ENCODE measurements at regions not wholly inside any gene's neighbourhood (a gene's known extent, or its start where the extent isn't known, plus 50 kb on each side); places are given as distances from the start of the nearest gene placed in this dataset.

- TF ChIP-seq EP300 (IDR thresholded peaks at IDR 0.05) = no peak
- TF ChIP-seq POLR2A (IDR thresholded peaks at IDR 0.05) = no peak
- no peak for TF ChIP-seq POLR2AphosphoS5 (IDR thresholded peaks at IDR 0.05)
- no peaks in the 10 kb centered on the region for H3K36me3 ChIP-seq
- ATAC-seq = no peak
- no peak overlapping the region for H3K27ac ChIP-seq
- H3K9me3 ChIP-seq = no peaks in the 10 kb centered on the region
- no peaks in the 10 kb centered on the region for H3K4me1 ChIP-seq
- H3K27me3 ChIP-seq = no peaks in the 10 kb centered on the region
- WGBS, 2 donors (ENCODE audit: low coverage in 1 of 2) = 48 to 76% methylated on average over 2 of the region's 2 CpGs
- no peak overlapping the region for H3K4me3 ChIP-seq
Observed at GRCh38 chr7:114789161-114789560, 132.7 kb upstream of the MDFIC start.

- 48 to 72% methylated on average over 2 to 3 of the region's 3 CpGs for WGBS, 2 donors (ENCODE audit: low coverage in 1 of 2)
- no peak overlapping the region for H3K27ac ChIP-seq
- no peak for ATAC-seq
Observed at GRCh38 chr7:114789871-114790311, 132.0 kb upstream of the MDFIC start.

GRCh38 chr7:114790521-114790920, 131.4 kb upstream of the MDFIC start:
- WGBS, 2 donors (ENCODE audit: low coverage in 1 of 2) = 50 to 56% methylated on average over 1 of the region's 1 CpG
- no peak overlapping the region for H3K4me3 ChIP-seq
- no peak for ATAC-seq
- H3K27me3 ChIP-seq = no peaks in the 10 kb centered on the region
- TF ChIP-seq CTCF (IDR thresholded peaks at IDR 0.05) = no peak
- TF ChIP-seq POLR2AphosphoS5 (IDR thresholded peaks at IDR 0.05) = no peak
- TF ChIP-seq POLR2A (IDR thresholded peaks at IDR 0.05) = no peak
- TF ChIP-seq EP300 (IDR thresholded peaks at IDR 0.05) = no peak
- H3K36me3 ChIP-seq = no peaks in the 10 kb centered on the region
- no peaks in the 10 kb centered on the region for H3K9me3 ChIP-seq
- no peak overlapping the region for H3K27ac ChIP-seq
- no peaks in the 10 kb centered on the region for H3K4me1 ChIP-seq

More at GRCh38 chr7:114789871-114790311, 132.0 kb upstream of the MDFIC start:
- H3K36me3 ChIP-seq = no peaks in the 10 kb centered on the region
- H3K9me3 ChIP-seq = no peaks in the 10 kb centered on the region
- no peaks in the 10 kb centered on the region for H3K27me3 ChIP-seq
- TF ChIP-seq EP300 (IDR thresholded peaks at IDR 0.05) (no peak), POLR2A (IDR thresholded peaks at IDR 0.05) (no peak), CTCF (IDR thresholded peaks at IDR 0.05) (no peak), POLR2AphosphoS5 (IDR thresholded peaks at IDR 0.05) (no peak)
- H3K4me3 ChIP-seq = no peak overlapping the region
- H3K4me1 ChIP-seq = no peaks in the 10 kb centered on the region

GRCh38 chr7:114791771-114792170, 130.1 kb upstream of the MDFIC start:
- TF ChIP-seq CTCF (IDR thresholded peaks at IDR 0.05) (no peak), EP300 (IDR thresholded peaks at IDR 0.05) (no peak), POLR2AphosphoS5 (IDR thresholded peaks at IDR 0.05) (no peak), POLR2A (IDR thresholded peaks at IDR 0.05) (no peak)
- no peaks in the 10 kb centered on the region for H3K27me3 ChIP-seq
- no peak for ATAC-seq
- no peak overlapping the region for H3K27ac ChIP-seq
- no peak overlapping the region for H3K4me3 ChIP-seq
- H3K4me1 ChIP-seq = no peaks in the 10 kb centered on the region
- no peaks in the 10 kb centered on the region for H3K9me3 ChIP-seq
- WGBS, 2 donors (ENCODE audit: low coverage in 1 of 2) = 70 to 100% methylated on average over 2 to 3 of the region's 4 CpGs
- no peaks in the 10 kb centered on the region for H3K36me3 ChIP-seq

- Histone ChIP-seq H3K4me3 (no peak overlapping the region), H3K36me3 (no peaks in the 10 kb centered on the region), H3K9me3 (no peaks in the 10 kb centered on the region), H3K27ac (no peak overlapping the region), H3K4me1 (no peaks in the 10 kb centered on the region), H3K27me3 (no peaks in the 10 kb centered on the region)
- TF ChIP-seq POLR2AphosphoS5 (IDR thresholded peaks at IDR 0.05) (no peak), CTCF (IDR thresholded peaks at IDR 0.05) (no peak), POLR2A (IDR thresholded peaks at IDR 0.05) (no peak), EP300 (IDR thresholded peaks at IDR 0.05) (no peak)
- no peak for ATAC-seq
- WGBS, 2 donors (ENCODE audit: low coverage in 1 of 2) = 56 to 76% methylated on average over 5 of the region's 5 CpGs
Observed at GRCh38 chr7:114793155-114793845, 128.6 kb upstream of the MDFIC start.
